Adrenal gland (tissue), 5 donors: ENCODE measurements at regions not wholly inside any gene's neighbourhood (a gene's known extent, or its start where the extent isn't known, plus 50 kb on each side); places are given as distances from the start of the nearest gene placed in this dataset.

ENCODE experiments used
- CTCF ChIP-seq, 6 experiments: fragments of 450-650 bp in 4 of 6; fragments of 200-600 bp in 2 of 6; sonication (generic) in 1 of 6; IDR thresholded peaks; 1 replicate in 5 of 6; 2 replicates in 1 of 6; pipeline versions ENCODE4 v1.5.1 to v1.8.0; 2016 to 2021; ENCODE audit warnings: antibody characterized with exemption in 6 of 6, mild to moderate bottlenecking in 2 of 6, moderate library complexity in 1 of 6
- POLR2A ChIP-seq, 2 donors: fragments of 450-650 bp; IDR thresholded peaks; one replicate each; pipeline ENCODE4 v1.6.1; 2017; ENCODE audit warnings: antibody characterized with exemption in 2 of 2, mild to moderate bottlenecking in 2 of 2, moderate library complexity in 1 of 2
- donor health status: DM: no; HTN: no; CAD: no.

GRCh38 chr2:105166688-105167087 lies 74.9 kb upstream of the GPR45 start:
- no peak for TF ChIP-seq CTCF (IDR thresholded peaks at IDR 0.05)
- TF ChIP-seq POLR2A (IDR thresholded peaks at IDR 0.05), result no peak
